NB4 (cell line): ENCODE measurements at regions not wholly inside any gene's neighbourhood (a gene's known extent, or its start where the extent isn't known, plus 50 kb on each side); places are given as distances from the start of the nearest gene placed in this dataset.
"Not testable (repeated sequence)": the region's sequence is repeated elsewhere in the genome, so short reads cannot be mapped to it uniquely, and the experiment has no call there.

ENCODE experiments used
- DNase-seq: peaks from one replicate; pipeline ENCODE4 v3.0.0; 2010; ENCODE audit warnings: low read depth
- H3K4me3 ChIP-seq: one replicate; pipeline ENCODE4 v1.5.1; 2011; ENCODE audit warnings: mild to moderate bottlenecking, low read depth, low read length, moderate library complexity
- MYC ChIP-seq: IDR thresholded peaks from 2 replicates; pipeline ENCODE4 v1.6.1; 2011; ENCODE audit warnings: low read depth, low read length
- POLR2A ChIP-seq: IDR thresholded peaks from 2 replicates; pipeline ENCODE4 v1.6.1; 2011; ENCODE audit warnings: mild to moderate bottlenecking; ENCODE audit not compliant: insufficient read length; ENCODE audit errors: extremely low read depth
- TF ChIP-seq, protein P1 (sequence below): IDR thresholded peaks from one replicate; pipeline ENCODE4 v1.5.1; 2012; ENCODE audit warnings: low read depth, low read length
- TF ChIP-seq, protein P2 (sequence below): IDR thresholded peaks from 2 replicates; pipeline ENCODE4 v1.6.1; 2011; ENCODE audit warnings: low read depth, low read length

DNA sequence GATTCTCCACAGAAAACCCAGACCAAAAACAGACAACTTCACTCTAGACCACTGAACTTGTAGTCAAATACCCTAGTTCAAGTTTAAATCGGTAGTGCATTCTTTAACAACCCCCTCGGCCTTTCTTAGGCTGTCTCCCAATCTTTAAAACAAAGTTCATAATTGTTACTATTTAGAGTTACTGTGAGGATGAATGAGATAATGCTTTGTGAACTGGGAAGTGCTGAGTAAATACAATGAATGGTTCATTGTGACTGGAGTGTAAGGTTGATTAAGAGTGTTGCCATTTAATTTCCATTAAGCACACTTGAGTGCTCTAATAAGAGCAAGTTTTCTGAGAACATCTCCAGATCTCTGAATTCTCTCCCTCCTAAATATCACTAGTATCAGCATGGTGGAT is 228.8 kb upstream of the PIK3R1 start:
- DNase-seq = no peak
- TF ChIP-seq MYC = no peak
- TF ChIP-seq, protein P1, sequence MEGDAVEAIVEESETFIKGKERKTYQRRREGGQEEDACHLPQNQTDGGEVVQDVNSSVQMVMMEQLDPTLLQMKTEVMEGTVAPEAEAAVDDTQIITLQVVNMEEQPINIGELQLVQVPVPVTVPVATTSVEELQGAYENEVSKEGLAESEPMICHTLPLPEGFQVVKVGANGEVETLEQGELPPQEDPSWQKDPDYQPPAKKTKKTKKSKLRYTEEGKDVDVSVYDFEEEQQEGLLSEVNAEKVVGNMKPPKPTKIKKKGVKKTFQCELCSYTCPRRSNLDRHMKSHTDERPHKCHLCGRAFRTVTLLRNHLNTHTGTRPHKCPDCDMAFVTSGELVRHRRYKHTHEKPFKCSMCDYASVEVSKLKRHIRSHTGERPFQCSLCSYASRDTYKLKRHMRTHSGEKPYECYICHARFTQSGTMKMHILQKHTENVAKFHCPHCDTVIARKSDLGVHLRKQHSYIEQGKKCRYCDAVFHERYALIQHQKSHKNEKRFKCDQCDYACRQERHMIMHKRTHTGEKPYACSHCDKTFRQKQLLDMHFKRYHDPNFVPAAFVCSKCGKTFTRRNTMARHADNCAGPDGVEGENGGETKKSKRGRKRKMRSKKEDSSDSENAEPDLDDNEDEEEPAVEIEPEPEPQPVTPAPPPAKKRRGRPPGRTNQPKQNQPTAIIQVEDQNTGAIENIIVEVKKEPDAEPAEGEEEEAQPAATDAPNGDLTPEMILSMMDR = no peak
- TF ChIP-seq POLR2A = no peak
- TF ChIP-seq, protein P2, sequence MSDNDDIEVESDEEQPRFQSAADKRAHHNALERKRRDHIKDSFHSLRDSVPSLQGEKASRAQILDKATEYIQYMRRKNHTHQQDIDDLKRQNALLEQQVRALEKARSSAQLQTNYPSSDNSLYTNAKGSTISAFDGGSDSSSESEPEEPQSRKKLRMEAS = no peak
- H3K4me3 ChIP-seq = no peak overlapping the region

DNA sequence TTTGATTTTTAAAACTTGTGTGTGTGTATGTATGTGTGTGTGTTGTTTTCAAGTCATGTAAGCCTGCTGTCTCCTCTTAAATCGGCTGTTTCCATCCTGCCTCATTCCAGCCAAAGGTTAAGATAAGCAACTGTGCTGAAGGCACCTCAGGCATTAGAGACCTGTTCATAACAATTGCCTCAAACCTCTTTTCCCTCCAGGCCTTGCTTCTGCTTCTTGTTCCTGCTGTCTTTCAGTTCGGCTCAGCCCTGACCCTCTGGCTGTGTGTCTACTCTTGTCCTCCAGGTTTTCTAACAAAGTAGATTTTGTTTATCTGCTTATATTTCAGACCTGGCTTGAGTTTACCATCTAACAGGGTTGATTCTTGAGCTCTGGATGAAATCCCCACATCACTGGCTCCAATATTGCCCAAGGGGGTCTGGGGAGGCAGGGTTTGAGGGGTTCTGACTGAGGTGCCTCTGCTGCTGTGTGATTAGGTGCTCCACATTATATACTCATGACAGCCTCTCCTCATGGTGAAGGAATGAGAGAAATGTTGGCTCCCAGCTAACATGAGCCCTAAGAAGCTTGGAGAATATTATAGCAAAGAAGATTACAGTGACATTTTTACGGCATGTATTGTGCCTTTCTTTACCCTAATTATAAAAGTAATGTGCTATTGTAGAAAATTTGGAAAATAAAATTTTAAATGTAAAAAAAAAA is 229.7 kb upstream of the PIK3R1 start:
- TF ChIP-seq POLR2A (no peak), MYC (no peak)
- TF ChIP-seq, protein P1 = no peak
- TF ChIP-seq, protein P2 = no peak
- DNase-seq = no peak
- H3K4me3 ChIP-seq = no peak overlapping the region

DNA sequence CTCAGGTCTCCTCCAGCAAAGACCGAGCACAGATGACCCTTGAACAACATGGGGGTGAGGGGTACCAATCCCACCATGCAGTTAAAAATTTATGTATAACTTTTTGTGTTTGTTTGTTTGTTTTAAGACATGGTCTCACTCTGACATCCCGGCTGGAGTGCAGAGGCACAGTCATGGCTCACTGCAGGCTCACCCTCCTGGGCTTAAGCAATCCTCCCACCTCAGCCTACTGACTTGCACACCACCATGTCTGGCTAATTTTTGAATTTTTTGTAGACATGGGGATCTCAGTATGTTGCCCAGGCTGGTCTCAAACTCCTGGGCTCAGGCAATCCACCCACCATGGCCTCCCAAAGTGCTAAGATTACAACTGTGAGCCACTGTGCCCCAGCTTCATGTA is 231.0 kb upstream of the PIK3R1 start:
- no peak for DNase-seq
- TF ChIP-seq MYC (no peak), POLR2A (no peak)
- TF ChIP-seq, protein P2 = no peak
- TF ChIP-seq, protein P1 = no peak
- H3K4me3 ChIP-seq = no peak overlapping the region

DNA sequence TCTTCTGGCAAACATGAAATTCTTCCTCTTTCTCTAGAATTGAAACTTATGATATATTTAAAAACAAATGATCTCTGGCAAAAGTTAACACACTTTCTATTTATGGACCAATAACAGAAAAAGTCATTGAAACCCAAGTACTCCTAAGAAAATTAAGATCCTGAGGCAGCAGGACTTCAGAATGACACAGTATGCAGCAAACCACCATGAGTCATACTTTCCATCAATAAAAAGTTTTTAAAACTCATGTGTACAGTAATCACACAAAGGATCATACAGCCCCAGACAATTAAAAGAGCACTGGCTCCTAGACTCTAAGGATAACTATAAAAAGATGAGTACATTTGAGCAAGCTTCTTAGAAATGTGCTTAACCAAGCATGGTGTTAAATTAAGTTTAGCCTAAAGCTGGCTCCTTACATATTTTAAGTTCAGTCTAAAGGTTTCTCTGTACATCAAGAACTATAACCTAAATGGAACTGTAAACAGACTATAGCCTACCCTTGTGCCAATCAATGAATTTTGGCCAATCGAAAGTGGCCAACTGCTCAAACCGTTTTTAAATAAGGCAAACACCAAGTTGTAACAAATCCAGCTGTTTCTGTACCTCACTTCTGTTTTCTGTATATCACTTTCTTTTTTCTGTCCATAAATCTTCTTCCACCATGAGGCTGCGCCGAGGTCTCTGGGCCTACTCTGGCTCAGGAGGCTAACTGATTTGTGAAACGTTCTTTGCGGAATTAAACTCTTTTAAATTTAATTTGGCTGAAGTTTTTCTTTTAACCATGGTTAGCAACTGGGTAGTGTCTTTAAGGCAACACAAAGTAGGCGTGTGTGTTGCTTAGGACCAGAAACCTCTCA is 232.1 kb upstream of the PIK3R1 start:
- H3K4me3 ChIP-seq = no peak overlapping the region
- peak; percentile 45 for DNase-seq
- TF ChIP-seq, protein P2 = no peak
- TF ChIP-seq, protein P1 = no peak
- TF ChIP-seq POLR2A (no peak), MYC (no peak)

DNA sequence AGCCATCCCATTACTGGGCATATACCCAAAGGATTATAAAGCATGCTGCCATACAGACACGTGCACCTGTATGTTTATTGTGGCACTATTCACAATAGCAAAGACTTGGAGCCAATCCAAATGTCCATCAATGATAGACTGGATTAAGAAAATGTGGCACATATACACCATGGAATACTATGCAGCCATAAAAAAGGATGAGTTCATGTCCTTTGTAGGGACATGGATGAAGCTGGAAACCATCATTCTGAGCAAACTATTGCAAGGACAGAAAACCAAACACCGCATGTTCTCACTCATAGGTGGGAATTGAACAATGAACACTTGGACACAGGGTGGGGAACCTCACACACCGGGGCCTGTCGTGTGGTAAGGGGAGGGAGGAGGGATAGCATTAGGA is 233.4 kb upstream of the PIK3R1 start:
- not testable (repeated sequence) for DNase-seq, H3K4me3 ChIP-seq

DNA sequence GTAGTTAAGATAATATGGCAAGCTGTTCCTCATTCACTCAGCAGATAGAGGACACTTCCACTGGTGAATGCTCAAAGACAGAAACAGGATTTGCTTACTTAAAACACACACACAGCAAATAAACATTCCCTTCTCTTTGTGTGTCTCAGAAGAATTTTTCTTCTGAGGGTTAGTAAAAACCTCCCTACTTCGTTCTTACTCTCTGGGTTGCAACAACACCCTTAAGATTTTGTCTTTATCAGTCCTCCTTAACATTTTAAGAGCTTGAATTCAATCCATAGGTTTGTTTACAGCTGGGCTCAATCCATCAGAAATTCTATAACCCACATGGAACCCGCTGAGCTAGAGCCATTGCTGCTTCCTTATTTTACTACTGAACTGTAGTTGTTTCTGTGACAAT is 237.4 kb upstream of the PIK3R1 start:
- no peak overlapping the region for H3K4me3 ChIP-seq
- TF ChIP-seq MYC (no peak), POLR2A (no peak)
- TF ChIP-seq, protein P1 = no peak
- TF ChIP-seq, protein P2 = no peak
- no peak for DNase-seq
